Muscle of arm (tissue), 1 donor: ENCODE measurements at regions not wholly inside any gene's neighbourhood (a gene's known extent, or its start where the extent isn't known, plus 50 kb on each side); places are given as distances from the start of the nearest gene placed in this dataset.

ENCODE experiments used
- DNase-seq: peaks from one replicate; pipeline ENCODE4 v3.0.0-alpha.2; 2013

DNA sequence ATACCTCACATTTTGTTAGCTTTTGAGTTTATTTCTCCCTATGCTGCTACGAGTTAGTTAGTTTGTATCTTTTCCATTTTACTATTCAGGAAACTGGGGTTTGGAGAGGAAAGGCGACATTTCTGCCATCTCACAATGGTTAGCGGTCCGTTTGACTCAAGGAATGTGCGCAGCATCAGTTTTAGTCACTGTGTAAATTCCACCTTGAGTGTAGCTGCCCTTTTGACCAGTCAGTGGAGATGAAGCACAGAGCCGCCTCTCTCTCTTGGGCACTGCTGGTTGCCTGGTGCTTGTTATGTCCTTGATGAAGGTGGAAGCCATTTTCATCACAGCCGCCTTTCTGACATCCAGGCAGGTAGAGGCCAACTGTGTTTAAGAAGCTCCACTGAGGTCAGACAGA lies 185.5 kb downstream of the SCP2D1 start:
- no peak for DNase-seq

DNA sequence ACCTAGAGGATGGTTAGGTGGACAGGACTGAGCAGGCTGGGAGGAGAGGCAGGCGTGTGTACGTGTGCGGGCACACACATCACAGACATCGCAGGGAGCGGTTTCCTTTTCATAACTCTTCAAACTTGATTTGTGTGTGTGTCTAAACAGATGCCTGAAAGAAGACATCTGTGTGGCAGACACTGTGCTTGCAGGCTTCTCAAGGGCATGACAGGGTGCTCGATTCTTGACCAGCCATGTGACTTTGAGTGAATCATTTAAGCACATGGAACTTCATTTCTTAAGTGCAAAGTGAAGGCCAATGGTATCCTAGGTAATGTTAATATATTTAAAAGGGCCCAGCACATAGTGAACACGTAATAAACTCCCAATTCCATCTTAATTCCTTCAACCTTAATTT lies 186.5 kb downstream of the SCP2D1 start:
- no peak for DNase-seq

DNA sequence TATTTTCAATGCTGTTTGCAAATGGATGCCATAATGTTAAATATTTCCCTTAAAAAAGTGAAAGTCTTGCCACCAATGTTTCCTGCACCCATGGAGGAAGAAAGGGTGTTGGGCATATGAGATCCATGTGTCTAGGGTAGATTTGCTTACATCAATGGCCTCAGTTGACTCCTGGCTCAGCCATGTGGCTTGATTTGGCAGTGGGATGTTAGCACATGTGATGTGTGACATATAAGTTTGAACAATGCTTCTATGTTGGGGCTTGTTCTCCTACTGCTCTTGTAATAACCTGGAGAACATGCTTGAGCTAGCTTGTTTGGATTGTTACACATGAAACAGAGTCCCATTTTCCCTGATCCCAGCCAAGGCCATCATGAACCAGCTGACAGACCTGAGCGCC lies 187.6 kb downstream of the SCP2D1 start:
- no peak for DNase-seq

DNA sequence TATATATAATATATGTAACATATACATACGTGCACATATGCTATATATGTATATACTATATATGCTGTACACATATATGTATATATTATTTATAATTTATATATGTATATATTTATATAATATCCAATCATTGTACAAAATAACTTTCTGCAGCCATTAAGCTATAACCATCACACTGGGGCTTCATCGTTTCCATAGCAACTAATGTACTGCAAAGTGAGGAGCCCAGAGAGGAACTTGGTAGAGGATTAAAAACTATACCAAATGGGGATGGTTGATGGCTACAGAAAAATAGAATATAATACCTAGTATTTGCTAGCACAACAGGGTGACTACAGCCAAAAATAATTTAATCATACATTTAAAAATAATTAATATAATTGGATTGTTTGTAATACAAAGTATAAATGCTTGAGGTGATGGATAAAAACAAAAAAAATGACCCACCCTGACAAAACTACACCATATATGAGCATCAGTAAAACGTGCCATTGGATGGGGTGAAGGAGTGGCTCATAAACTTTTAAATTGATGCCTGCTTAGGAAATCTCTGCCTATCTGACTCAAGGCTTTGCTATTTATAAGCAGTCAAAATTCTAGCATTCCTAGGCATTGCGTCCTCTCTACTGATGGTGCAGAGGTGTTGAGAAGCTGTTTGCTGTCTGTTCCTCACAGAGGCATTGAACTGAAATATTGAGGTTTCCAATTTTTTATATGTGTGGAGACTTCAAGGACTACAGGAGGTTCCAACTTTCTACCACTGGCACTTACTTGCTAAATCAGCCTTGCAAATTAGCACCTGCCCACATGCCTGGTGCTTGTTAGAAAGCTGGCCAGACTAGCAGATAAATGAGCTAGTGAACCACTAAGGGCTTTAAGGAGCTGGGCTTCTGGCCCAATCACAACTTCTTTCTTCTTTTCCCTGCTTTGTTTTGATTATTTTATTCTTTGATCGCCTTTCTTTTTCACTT lies 190.1 kb downstream of the SCP2D1 start:
- DNase-seq, result no peak

DNA sequence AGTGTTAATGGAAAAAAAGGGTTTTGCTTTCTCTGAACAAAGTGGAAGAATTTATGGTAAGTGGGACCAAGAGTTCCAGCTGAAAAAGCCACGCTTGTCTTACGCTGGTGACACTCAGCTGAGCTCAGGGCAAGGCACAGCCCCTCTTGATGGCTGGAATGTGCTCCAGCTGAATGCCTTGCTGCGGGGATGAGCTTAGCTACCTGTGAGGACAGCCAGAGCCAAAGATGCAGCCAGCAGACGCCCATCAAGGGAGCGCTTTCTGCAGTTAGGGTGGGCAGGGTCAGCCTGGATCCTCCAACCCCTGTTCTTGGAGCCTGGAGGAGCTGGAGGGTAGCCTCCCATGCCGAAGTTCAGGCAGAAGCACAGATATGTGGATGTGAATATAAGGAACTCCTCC lies 191.4 kb downstream of the SCP2D1 start:
- DNase-seq, result no peak

DNA sequence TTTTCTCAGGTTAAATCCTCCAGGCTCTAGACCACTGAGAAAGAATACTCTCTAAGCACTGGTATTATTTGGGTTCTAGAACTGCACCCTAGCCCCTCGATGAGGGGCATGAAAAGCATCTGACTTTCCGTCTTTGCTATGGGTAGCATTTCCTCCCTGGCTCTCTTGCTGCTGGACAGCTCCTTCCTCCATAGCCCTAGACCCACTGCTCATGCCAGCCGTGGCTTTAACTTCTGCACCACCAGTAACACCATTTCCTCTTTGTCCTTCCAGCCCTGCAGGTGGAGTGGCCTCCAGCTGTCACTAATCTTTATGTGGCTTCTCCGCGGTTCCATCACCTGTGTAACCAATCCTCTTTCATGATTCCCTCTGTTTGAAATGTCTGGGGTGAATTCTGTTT lies 194.9 kb downstream of the SCP2D1 start:
- DNase-seq, result no peak

DNA sequence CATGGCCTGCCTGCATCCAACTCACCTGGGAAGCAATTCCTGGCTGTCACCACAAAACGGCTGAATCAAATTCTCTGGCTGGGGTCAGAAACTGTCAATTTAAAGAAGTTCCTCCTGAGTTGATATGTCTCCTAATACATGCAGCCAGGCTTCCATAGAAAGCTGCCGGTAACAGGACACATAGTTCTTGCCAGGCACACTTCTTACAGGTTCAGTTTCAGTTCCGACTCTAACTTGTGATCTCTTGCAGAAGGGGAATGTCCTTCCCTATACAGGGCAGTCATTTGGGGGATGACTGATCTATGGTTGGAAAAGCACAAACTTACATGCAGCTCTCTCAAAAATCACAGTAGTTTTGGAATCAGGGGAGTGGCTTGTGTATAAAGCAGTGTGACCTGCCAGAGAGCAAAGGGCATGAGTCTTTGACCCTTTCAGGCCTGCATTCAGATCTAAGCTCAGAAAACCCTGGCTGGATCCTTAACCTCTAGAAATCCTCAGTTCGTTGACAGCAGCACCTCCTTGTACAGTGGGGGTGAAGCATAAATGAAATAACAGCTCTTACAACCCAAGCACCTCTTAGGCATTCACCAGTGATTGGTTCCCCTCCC lies 195.6 kb downstream of the SCP2D1 start:
- no peak for DNase-seq

DNA sequence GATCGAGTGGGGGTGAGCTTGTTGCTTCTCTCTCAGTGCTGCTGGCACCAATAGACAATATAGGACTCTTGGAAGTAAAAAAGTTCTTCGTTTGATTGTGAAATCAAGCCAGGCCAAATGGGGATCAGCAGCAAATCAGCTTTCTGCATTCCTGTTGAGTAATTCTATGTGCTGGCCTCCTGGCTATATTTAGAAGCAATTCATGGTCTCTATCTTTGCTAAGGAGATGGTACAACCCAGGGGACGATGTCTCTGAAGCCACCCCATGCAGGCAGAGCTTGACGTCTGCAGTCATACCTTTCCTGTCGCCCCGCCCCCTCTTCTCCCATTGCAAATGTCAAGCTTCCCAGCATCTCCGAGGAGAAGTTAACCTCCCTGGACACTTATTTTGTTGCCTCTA lies 199.1 kb downstream of the SCP2D1 start:
- no peak for DNase-seq

DNA sequence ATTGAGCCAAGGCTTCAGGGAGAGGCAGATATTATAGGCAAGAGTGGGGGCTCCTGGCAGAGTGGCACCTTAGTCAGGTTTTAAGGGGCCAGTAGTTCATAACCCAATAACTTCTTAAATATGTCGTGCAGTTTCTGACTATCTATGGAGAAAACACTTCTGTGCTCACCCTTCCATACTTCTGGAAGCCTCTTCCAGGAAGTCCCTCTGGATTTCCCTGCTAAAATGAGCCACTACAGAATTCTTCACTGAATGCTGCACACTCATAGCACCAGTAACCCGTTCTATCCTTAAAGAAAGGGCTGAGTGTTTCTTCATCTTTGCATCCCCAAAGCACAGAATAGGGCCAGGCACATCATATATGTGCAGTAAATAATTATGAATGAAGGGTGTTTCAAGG lies 198.5 kb upstream of the SLC24A3 start:
- DNase-seq, result no peak

DNA sequence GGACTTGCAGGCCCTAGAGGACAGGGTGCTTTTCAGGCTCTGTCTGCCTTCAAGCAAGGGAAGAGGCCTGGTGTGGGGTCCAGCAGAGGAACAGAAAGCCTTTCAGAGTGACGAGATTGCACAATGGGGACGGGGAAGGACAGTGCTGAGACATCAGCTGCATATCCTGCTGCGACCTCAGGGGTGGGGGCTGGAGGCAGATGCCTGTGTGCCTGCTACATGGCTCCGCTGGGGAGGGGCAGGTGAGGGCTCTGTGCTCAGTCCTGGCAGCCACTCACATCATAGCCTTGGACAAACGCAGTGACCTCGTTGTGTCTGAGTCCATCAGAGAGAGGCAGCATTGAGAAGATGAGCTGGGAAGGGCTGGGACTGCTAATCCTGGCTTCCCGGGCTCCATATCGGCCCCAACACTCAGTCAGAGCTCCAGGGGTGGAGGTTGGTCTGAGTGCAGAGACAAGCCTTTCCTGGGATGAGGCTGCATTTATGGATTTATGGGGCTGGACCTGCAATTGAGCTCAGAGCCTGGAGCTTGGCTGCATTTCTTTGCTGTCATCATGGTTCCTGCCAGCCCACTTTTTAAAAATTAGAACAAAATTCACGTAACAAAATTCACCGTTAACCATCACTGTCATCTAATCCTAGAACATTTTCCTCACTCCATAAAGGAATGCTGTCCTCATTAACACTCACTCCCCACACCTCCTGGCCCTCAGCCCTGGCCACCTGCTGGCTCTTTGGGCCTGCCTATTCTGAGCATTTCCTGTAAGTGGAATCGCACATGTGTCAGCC lies 196.9 kb upstream of the SLC24A3 start:
- DNase-seq, result peak; percentile 15

DNA sequence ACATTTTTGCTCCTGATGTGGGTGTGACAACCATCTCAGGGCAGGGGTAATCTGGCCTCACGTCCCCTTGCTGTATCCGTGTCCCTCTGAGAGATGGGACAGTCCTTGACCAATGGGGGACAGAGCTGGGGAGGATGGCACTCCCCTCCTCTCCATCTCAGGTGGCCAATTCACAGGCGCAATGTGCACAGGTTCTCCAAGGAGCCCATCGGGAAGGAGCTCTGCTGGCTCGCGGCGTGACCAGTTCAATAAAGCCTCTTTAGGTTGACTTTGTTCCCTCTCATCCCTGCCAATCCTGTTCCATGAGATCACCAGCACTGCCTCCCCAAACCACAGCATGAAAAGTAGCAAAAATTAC lies 196.3 kb upstream of the SLC24A3 start:
- no peak for DNase-seq

DNA sequence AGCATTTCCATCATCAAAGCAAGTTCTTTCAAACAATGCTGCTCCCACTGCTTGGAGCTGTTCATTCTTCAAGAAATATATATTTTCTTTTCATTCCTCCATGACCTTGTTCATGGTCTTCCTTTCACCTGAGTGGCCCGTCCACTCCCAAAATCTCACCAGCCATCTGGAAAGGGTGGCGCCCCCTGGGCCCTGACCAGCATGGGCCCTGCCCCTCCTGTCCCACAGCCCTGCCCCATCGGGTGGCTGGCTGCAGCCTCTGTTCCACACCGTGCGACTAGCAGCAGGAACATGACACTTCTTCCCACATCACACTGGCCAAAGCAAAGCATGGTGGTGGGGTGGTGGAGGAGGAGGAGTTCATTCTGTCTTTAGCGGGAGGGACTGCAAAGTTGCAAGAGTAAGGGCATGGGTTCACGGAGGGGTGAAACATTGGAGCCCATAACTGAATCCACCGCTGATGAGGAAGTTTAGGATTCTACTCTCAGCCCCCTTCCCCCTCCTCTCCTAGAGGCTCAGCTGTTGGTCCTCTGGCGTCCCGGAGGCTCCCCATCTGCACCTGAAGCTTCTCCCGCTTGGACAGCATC lies 195.2 kb upstream of the SLC24A3 start:
- no peak for DNase-seq

DNA sequence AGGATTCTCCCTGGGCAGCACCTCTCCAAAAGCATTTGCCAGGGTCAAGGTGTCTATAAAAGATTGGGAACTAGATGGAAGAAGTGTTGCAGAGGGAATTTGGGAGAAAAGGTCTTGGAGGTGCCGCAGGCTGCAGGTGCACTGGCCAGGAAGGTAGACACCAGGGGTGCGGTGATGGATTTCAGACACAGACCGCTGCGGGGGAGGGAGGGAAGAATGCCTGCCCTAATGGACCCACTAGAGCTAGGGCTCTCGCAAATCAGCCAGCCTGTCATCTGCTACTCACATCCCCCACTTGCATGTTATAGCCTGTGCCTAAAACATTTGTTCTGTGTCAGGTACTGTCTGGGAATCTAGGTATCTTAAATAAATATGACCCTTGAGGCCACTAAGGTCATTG lies 193.6 kb upstream of the SLC24A3 start:
- DNase-seq, result no peak

DNA sequence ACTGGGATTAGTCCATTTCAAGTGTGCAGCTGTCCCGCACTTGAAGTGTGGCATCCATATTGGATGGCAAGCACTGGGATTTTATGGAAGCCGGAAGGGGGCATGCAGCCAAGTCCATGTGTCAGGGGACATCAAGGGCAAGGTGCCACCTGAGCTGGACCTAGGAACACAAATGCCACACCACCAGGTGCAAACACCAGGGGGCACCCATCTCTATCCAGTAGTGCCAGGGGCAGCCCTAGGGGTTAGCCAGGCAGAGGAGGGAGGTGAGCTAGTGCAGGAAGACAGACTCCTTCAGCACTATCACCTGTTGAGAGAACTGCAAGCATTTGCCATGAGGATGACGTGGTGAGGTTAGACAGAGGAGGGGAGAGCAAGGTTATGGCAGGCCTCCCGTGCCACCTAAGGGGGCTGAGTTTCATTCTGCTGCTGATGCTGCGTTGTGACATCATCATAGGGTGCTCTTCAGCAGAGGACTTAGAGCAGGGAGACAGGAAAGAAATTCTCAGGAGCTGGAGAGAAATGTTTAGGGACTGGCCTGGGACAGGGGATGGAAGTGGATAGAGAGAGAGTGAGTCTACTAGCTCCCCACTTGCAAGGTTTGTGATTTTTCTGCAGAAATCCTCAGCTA lies 192.6 kb upstream of the SLC24A3 start:
- no peak for DNase-seq

DNA sequence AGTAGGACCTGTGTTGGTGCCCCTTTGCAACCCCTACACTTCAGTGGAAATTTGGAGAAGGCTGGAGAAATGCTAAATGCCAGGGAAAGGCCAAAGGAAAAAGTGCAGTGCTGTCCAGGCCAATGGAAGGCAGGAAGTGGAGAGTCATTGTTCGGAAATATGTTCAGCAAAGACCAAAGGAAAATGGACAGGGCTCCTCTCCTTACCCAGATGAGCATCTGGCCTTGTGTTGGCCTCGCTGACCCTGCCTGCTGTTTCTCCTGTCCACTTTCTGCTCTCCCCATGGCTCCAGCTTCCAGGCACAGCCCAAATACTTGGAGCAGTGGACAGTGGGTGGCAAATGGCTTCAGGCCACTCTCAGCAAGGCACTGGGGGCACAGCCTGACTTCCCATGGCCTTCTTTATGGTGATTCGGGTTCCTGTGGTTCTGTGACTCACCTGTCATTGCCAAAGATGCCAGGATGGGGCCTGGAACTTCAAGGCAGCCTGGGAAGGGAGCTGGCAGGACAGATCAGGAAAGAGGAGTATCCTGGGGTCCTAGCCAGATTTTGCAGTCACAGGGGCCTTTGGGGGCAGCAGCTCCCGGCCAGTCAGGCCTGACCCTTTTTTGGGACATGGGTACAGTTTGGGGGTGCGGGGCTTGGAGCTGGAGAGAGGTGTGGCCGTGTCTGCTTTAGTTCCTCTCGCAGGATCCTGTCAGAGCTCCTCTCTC lies 190.9 kb upstream of the SLC24A3 start:
- no peak for DNase-seq

DNA sequence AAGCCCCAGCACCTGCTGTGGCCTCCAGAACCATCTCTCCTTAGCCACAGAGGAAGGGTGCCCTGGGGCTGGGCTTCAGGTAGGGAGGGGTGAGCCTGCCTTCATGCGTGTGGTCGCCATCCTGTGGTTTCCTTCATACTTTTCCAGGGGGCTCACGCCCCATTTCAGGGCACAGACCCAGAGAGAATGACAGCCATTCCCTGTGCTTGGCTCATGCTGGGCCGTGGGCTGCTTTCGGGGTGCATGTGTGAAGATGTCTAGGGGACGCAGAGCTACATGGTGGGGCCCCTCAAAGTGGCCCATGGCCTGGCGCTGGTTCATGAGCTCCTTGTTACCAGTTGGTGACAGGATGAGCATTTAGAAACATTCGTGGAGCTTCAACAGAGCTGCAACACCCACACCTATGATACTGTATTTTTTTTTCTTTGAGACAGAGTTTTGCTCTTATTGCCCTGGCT lies 190.3 kb upstream of the SLC24A3 start:
- DNase-seq, result no peak

DNA sequence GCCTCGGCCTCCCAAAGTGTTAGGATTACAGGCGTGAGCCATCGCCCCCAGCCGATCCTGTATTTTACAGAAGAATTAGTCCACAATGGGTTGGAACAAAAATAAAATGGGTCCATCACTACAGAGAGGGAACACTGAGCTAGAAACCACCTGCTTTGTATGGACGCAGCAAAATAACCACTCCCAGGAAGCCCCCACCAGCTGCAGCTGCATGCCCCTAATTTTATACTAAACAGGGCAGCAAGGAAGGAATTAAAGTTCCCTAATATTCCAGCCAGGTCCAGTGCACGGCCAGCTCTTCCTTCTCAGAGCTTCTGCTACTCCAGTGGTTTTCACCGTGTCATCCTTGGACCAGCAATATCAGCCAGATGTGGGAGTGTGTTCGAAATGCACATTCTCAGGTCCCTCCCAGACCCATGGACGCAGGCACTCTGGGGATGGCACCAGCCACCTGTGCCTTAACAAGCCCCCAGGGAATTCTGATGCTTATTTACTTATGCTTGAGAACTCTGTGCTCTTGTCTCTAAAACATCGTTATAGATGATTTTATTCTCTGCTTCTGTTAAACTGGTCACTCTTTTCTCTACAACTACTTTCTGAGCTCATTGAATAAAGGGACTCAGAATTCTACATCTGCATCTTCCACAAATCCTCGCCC lies 189.5 kb upstream of the SLC24A3 start:
- DNase-seq, result no peak

DNA sequence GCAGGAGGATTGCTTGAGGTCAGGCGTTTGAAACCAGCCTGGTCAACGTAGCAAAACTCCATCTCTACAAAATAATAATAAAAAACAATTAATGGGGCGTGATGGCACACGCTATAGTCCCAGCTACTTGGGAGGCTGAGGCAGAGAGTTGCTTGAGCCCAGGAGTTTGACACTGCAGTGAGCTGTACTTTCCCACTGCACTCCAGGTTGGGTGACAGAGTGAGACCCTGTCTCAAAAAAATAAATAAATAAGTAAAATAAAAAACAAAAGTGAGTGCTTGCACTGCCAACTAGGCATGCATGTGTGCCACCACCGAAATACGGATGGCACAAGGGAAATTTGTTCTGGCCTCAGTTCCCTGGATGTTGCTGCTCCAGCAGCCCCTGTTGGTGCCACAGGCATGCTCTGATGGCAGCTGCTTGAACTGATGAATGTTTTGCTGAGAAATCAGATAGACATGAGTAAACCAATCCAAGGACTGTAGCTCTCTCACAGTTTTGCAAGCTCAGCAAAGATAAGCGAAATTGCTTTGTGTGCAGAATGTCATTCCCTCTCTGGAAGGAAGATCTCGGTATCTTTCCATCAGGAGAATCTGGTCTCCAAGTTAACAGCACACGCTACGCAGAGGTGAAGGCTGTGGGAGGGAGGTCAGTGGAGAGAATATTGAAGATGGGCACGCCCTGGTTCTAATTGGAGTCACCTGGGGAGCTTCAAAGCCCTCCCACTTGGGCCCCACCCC lies 188.0 kb upstream of the SLC24A3 start:
- DNase-seq, result no peak

DNA sequence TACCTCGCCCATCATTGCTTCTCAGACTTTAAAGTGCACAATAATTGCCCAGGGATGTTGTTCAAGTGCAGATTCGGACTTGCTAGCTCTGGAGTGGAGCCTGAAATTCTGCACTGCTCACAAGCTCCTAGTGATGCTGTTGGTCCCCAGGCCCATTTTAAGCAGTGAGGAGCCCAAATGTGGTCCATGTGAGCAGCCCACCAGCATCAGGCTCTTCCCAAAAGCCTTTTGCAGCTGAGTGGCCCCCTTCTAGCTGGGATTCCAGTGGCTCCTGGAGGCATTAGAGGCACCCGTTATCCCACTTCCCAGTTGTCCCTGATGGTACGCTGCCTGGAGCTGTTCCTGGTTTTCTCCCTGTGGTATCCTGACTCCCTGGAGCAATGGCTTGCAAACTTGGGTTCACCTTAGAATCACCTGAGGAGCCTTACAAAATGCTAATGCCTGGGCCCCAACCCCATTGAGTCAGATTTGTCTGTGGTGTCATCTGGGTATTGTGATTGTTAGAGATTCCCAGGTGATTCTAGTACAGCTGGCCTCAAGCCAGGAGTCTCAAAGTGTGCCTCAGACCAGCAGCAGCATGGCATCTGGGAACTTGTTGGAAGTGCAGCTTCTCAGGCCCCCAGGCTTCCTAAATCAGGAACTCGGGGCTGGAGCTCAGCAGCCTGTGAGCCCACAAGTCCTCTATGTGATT lies 186.9 kb upstream of the SLC24A3 start:
- no peak for DNase-seq
